Lower leg skin (tissue), 3 donors: ENCODE measurements at regions not wholly inside any gene's neighbourhood (a gene's known extent, or its start where the extent isn't known, plus 50 kb on each side); places are given as distances from the start of the nearest gene placed in this dataset.

Experiments
- CTCF ChIP-seq, 3 donors: fragments of 450-650 bp; IDR thresholded peaks; one replicate each; pipeline ENCODE4 v1.5.1; 2016; ENCODE audit warnings: antibody characterized with exemption in 3 of 3, mild to moderate bottlenecking in 3 of 3, moderate library complexity in 2 of 3
- POLR2A ChIP-seq, 2 donors: fragments of 450-650 bp; IDR thresholded peaks; one replicate each; pipeline ENCODE4 v1.6.1; 2016 to 2017; ENCODE audit warnings: antibody characterized with exemption in 2 of 2, mild to moderate bottlenecking in 1 of 2, moderate library complexity in 1 of 2

GRCh38 chr10:109253306-109253705, 670.0 kb downstream of the XPNPEP1 start:
- TF ChIP-seq CTCF (IDR thresholded peaks at IDR 0.05) (no peak), POLR2A (IDR thresholded peaks at IDR 0.05) (no peak)
